HG02885 (cell line): ENCODE measurements at regions not wholly inside any gene's neighbourhood (a gene's known extent, or its start where the extent isn't known, plus 50 kb on each side); places are given as distances from the start of the nearest gene placed in this dataset.
"Not testable (repeated sequence)": the region's sequence is repeated elsewhere in the genome, so short reads cannot be mapped to it uniquely, and the experiment has no call there.

Experiments
- ATAC-seq: cut with Tn5 transposase; IDR thresholded peaks from one replicate; pipeline ENCODE4 v1.9.1; 2021; ENCODE audit warnings: mild to moderate bottlenecking; ENCODE audit not compliant: unreplicated experiment, poor library complexity

- no peak for ATAC-seq
Measured at GRCh38 chr13:88176231-88176630, 505.1 kb downstream of the SLITRK5 start.

DNA sequence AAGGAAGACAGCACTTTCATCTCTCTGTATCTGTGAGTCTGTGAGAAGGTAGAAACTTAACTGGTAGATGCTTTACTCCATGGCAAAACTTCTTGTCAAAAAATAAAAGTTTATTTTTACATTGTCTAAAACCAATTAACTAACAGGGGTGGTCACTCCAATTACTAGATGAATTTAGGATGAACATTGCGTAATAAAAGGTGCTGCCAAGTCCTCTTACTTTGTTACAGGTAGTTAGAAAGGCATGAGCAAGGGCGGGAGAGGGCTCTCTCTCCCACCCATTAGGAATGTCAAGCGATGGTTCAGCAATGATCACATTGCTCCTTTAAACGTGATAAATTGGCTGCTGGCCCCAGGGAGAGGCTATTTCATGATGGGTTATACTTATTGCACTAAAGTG, 512.3 kb downstream of the SLITRK5 start:
- ATAC-seq = no peak

DNA sequence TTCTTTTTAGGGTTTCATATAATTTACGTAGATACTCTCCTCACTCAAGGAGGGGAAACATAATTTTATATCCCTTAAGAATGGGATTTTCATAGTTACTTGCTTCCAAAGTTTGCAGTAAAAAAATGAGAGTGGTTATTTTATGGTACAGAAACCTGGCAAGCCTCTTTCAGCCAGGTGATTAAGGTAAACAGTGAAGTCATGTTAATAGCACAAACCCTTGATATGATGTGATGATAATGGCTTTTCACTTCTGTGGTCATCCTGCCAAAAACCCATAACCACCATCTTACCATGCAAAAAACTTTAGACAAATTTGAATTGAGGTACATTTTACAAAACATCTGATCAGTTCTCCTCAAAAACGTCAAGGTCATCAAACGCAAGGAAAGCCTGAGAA, 517.8 kb downstream of the SLITRK5 start:
- no peak for ATAC-seq

GRCh38 chr13:88189728-88190127, 518.6 kb downstream of the SLITRK5 start:
- no peak for ATAC-seq

DNA sequence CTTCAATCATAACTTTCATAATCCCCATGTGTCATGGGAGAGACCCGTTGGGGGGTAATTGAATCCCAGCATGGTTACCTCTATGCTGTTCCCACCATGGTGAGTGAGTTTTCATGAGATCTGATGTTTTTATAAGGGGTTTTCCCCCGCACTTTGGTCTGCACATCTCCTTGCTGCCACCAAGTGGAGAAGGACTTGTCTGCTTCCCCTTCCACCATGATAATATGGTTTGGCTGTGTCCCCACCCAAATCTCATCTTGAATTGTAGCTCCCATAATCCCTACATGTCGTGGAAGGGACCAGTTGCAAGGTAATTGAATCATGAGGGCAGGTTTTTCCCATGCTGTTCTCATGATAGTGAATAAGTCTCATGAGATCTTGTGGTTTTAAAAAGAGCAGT, 524.9 kb downstream of the SLITRK5 start:
- ATAC-seq = no peak

DNA sequence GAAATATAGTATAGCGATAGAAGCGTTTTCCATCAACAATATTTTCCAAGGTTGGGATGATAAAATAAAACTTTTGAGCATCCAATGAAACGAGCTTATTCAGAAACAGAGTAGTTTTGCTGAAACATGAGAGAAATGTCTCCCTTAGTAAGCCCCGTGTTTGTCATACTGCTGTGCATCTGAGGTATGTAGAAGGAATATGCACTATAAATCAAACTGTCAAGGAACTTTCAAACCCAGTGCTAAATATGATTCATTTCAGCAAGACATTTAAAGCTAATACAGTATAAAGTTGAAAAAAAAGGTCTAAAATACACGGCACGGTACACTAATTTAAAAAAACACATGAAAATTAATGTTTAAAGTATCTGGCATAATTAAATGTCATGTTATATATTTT, 546.2 kb downstream of the SLITRK5 start:
- no peak for ATAC-seq

DNA sequence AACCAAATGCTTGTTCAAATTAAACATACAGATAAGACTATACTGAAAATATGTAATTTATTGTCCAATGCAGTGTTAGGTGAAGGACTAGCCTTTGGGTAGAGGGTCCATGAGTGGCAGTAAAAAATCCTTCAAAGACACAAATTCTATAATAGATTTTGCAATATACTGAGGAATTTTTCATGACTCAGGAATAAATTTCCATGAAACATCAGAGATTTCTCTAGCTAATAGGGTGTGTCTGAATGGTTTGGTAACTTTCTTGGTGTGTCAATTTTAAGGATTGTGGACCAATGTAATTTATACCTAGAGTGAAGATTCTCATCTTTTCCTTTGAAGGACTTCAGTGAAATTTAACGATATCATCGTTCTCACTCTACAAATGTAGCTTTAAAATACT, 546.7 kb downstream of the SLITRK5 start:
- no peak for ATAC-seq

GRCh38 chr13:88223958-88224357, 552.8 kb downstream of the SLITRK5 start:
- no peak for ATAC-seq

GRCh38 chr13:88235441-88235840, 564.3 kb downstream of the SLITRK5 start:
- no peak for ATAC-seq

- ATAC-seq = no peak
Measured at GRCh38 chr13:88246239-88246638, 575.1 kb downstream of the SLITRK5 start.

GRCh38 chr13:88248393-88248792, 577.2 kb downstream of the SLITRK5 start:
- no peak for ATAC-seq

GRCh38 chr13:88257706-88258105, 586.5 kb downstream of the SLITRK5 start:
- no peak for ATAC-seq

DNA sequence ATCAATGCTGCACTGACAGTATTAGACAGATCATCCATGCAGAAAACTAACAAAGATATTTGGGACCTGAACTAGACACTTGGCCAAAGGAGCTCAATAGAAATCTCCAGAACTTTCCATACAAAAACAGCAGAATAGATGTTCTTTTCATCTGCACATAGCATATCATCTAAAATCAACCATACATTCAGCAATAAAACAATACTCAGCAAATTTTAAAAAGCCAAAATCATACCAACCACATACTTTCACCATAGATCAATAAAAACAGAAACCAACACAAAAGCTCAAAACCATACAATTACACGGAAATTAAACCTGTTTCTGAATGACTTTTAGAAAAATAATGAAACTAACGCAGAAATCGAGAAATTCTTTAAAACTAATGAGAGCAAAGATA, 592.6 kb downstream of the SLITRK5 start:
- ATAC-seq = no peak

- ATAC-seq = no peak
Measured at GRCh38 chr13:88281841-88282240, 610.7 kb downstream of the SLITRK5 start.

- no peak for ATAC-seq
Measured at GRCh38 chr13:88285329-88285728, 614.2 kb downstream of the SLITRK5 start.

DNA sequence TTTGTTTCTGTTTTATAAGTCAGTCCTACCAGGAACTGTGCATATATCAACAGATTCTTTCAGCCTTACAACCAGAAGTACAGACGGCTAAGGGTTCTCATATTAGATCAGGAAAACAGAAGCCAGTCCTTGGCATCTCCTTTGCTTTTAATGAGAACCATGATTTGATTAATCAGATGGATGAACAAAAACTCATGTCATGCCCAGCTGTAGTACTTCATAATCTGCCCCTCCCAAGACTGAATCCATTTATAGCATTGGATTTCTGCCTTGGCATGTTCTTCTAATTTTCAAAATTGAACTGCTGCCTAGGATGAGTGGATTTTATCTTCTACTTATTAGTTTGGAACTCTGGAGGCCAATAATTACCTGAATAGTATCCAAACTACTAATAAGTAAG, 617.2 kb downstream of the SLITRK5 start:
- ATAC-seq = no peak

- ATAC-seq = not testable (repeated sequence)
Measured at GRCh38 chr13:88291731-88292130, 620.6 kb downstream of the SLITRK5 start.

- no peak for ATAC-seq
Measured at GRCh38 chr13:88294368-88294767, 623.2 kb downstream of the SLITRK5 start.

GRCh38 chr13:88303157-88303556, 632.0 kb downstream of the SLITRK5 start:
- ATAC-seq = no peak

- no peak for ATAC-seq
Measured at GRCh38 chr13:88303605-88304004, 632.4 kb downstream of the SLITRK5 start.

DNA sequence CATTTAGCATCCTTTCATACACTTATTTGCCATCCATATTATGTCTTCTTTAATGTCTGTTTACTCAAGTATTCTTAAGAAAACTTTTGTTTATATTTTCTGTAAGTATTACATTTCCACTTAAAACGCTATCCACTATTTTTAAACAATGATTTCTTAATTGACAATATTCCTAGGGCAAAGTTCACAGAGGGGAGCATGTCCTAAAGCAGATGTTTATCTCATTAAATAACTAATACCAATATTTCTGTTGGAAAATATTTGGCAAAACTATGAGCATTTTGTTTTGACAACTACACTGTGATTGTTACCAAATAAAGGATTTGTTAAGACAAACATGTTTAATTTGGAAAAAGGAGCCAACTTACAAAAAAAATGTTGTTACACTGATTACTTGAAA, 643.3 kb downstream of the SLITRK5 start:
- no peak for ATAC-seq

GRCh38 chr13:88329066-88329465, 657.9 kb downstream of the SLITRK5 start:
- no peak for ATAC-seq

GRCh38 chr13:88339271-88339741, 668.1 kb downstream of the SLITRK5 start:
- ATAC-seq = no peak
